IMR-90 (cell line): ENCODE measurements at regions not wholly inside any gene's neighbourhood (a gene's known extent, or its start where the extent isn't known, plus 50 kb on each side); places are given as distances from the start of the nearest gene placed in this dataset.

ENCODE experiments used
- ATAC-seq: fragments of 200-7000 bp; cut with Tn5 transposase; 2 replicates; pipeline ENCODE4 v1.9.1; 2020; ENCODE audit warnings: low read depth, mild to moderate bottlenecking, moderate library complexity
- BruUV-seq: library from RNA; stranded (reverse); fragments of 400-500 nt; replicated peaks from 2 replicates; lab custom pipeline; 2021; lab: Mats Ljungman, UMichigan
- CTCF ChIA-PET: fragments of 300-600 bp; formaldehyde crosslinking; extraction: SDS; loops from one replicate; lab custom pipeline; 2021; ENCODE audit warnings: antibody characterized with exemption; lab: Yijun Ruan, JAX
- POLR2A ChIA-PET: fragments of 300-600 bp; sonication (Branson Sonifier 250); formaldehyde crosslinking; loops from one replicate; lab custom pipeline; 2022; ENCODE audit warnings: antibody characterized with exemption; ENCODE audit not compliant: unreplicated experiment; lab: Charles Lee
- DNase-seq: peaks from one replicate; pipeline ENCODE4 v3.0.0; 2013
- H2AFZ ChIP-seq: replicated peaks from 2 replicates; pipeline ENCODE3; 2013; ENCODE audit warnings: low read length, mild to moderate bottlenecking; ENCODE audit not compliant: poor library complexity
- H2AK5ac ChIP-seq: 2 replicates; pipeline ENCODE4 v1.6.1; 2013; ENCODE audit warnings: low read depth, low read length, inconsistent platforms
- H2AK9ac ChIP-seq: replicated peaks from 2 replicates; pipeline ENCODE3; 2013; ENCODE audit warnings: mild to moderate bottlenecking, low read depth, low read length, moderate library complexity; ENCODE audit not compliant: poor library complexity
- H2BK120ac ChIP-seq: 2 replicates; pipeline ENCODE4 v1.6.1; 2013; ENCODE audit warnings: low read depth, low read length, inconsistent platforms
- H2BK15ac ChIP-seq: 3 replicates; pipeline ENCODE4 v1.6.1; 2013; ENCODE audit warnings: low read depth, low read length, inconsistent platforms
- H2BK20ac ChIP-seq: 2 replicates; pipeline ENCODE4 v1.6.1; 2013; ENCODE audit warnings: low read depth, mild to moderate bottlenecking, inconsistent platforms, low read length, moderate library complexity
- H2BK5ac ChIP-seq: 2 replicates; pipeline ENCODE4 v1.6.1; 2013; ENCODE audit warnings: mild to moderate bottlenecking, low read depth, low read length, inconsistent platforms; ENCODE audit not compliant: poor library complexity, severe bottlenecking
- H3K14ac ChIP-seq: replicated peaks from 2 replicates; pipeline ENCODE4 v1.6.1; 2013; ENCODE audit warnings: low read depth, low read length, inconsistent platforms
- H3K18ac ChIP-seq: 2 replicates; pipeline ENCODE4 v1.6.1; 2013; ENCODE audit warnings: low read depth, low read length, control low read depth
- H3K23ac ChIP-seq: 2 replicates; pipeline ENCODE4 v1.6.1; 2013; ENCODE audit warnings: low read depth, low read length, inconsistent platforms
- H3K27ac ChIP-seq: 2 replicates; pipeline ENCODE4 v1.5.1; 2013; ENCODE audit warnings: mild to moderate bottlenecking, control low read depth, low read length; ENCODE audit not compliant: insufficient read depth
- H3K27me3 ChIP-seq: 2 replicates; pipeline ENCODE4 v1.6.1; 2013; ENCODE audit warnings: low read length; ENCODE audit not compliant: control insufficient read depth, insufficient read depth
- H3K36me3 ChIP-seq: 2 replicates; pipeline ENCODE4 v1.6.1; 2013; ENCODE audit warnings: low read length, mixed read lengths; ENCODE audit not compliant: control insufficient read depth, insufficient read depth
- H3K4ac ChIP-seq: 2 replicates; pipeline ENCODE4 v1.6.1; 2013; ENCODE audit warnings: low read depth, low read length, inconsistent platforms
- H3K4me1 ChIP-seq: 2 replicates; pipeline ENCODE4 v1.6.1; 2013; ENCODE audit warnings: low read length, mixed read lengths; ENCODE audit not compliant: control insufficient read depth, insufficient read depth
- H3K4me2 ChIP-seq: 2 replicates; pipeline ENCODE4 v1.6.1; 2013; ENCODE audit warnings: low read depth, mild to moderate bottlenecking, control low read depth, low read length, moderate library complexity
- H3K4me3 ChIP-seq: 2 replicates; pipeline ENCODE4 v1.5.1; 2013; ENCODE audit warnings: low read depth, mild to moderate bottlenecking, control low read depth, low read length, moderate library complexity; ENCODE audit not compliant: insufficient read depth
- H3K56ac ChIP-seq: 2 replicates; pipeline ENCODE4 v1.6.1; 2013; ENCODE audit warnings: low read length, inconsistent platforms; ENCODE audit not compliant: insufficient read depth; ENCODE audit errors: extremely low read depth
- H3K79me1 ChIP-seq, 2 experiments: 2 replicates each; pipeline ENCODE4 v1.6.1; 2013; ENCODE audit warnings: low read length in 2 of 2, inconsistent platforms in 1 of 2, low read depth in 1 of 2
- H3K9ac ChIP-seq: 2 replicates; pipeline ENCODE4 v1.6.1; 2013; ENCODE audit warnings: low read depth, low read length, control low read depth
- H3K9me1 ChIP-seq: 2 replicates; pipeline ENCODE4 v1.6.1; 2013; ENCODE audit warnings: low read length, inconsistent platforms; ENCODE audit not compliant: insufficient read depth
- H3K9me3 ChIP-seq: 2 replicates; pipeline ENCODE4 v1.6.1; 2013; ENCODE audit warnings: low read length; ENCODE audit not compliant: control insufficient read depth, insufficient read depth
- H4K20me1 ChIP-seq: 2 replicates; pipeline ENCODE4 v1.6.1; 2013; ENCODE audit warnings: low read length, inconsistent platforms; ENCODE audit not compliant: insufficient read depth
- H4K5ac ChIP-seq: 2 replicates; pipeline ENCODE4 v1.6.1; 2013; ENCODE audit warnings: mild to moderate bottlenecking, low read depth, low read length, control low read depth
- H4K8ac ChIP-seq, 2 experiments: 2 replicates each; pipeline ENCODE4 v1.6.1; 2013; ENCODE audit warnings: low read depth in 2 of 2, low read length in 2 of 2, control low read depth in 1 of 2, inconsistent platforms in 1 of 2
- H4K91ac ChIP-seq: 2 replicates; pipeline ENCODE4 v1.6.1; 2013; ENCODE audit warnings: low read depth, low read length, inconsistent platforms; ENCODE audit not compliant: insufficient read depth
- CHD1 ChIP-seq: IDR thresholded peaks from 2 replicates; pipeline ENCODE4 v1.6.1; 2012; ENCODE audit warnings: low read depth, low read length, improper control_type of control experiment
- WGBS, 2 experiments: methylation state at CpG; one replicate each; pipeline versions ENCODE4 v1.1.5 to v1.1.7; 2013; ENCODE audit warnings: missing lambda C conversion rate in 2 of 2; ENCODE audit not compliant: insufficient read length in 1 of 2; ENCODE audit errors: extremely low coverage in 2 of 2; 5-methylcytosine and 5-hydroxymethylcytosine counted together
- dilution Hi-C: fragments of 300-500 bp; cut with HindIII; formaldehyde crosslinking; loops from one replicate; pipeline ENCODE4 v1.14.3; 2018; ENCODE audit warnings: low sequenced_read_pairs; ENCODE audit not compliant: unreplicated experiment
- in situ Hi-C: fragments of 300-500 bp; cut with MboI; formaldehyde crosslinking; loops from 3 replicates; pipeline ENCODE4 v1.14.3; 2019; ENCODE audit warnings: low sequenced_read_pairs, inconsistent platforms, mixed read lengths
- intact Hi-C: fragments of 100-400 bp; cut with micrococcal nuclease; formaldehyde crosslinking; loops from 2 replicates; pipeline ENCODE4 v1.10.0; 2022

GRCh38 chr5:158546748-158547147 lies 553.0 kb downstream of the EBF1 start:
- H3K23ac ChIP-seq, result no peak overlapping the region
- no peak overlapping the region for H3K4me3 ChIP-seq
- no peaks in the 10 kb centered on the region for H3K27me3 ChIP-seq
- no peak overlapping the region for H3K4me2 ChIP-seq
- H2AK9ac ChIP-seq, result no peak overlapping the region
- dilution Hi-C loops, result no loop called here
- no peaks in the 10 kb centered on the region for H3K79me1 ChIP-seq
- H3K9me1 ChIP-seq, result no peaks in the 10 kb centered on the region
- H3K27ac ChIP-seq, result no peak overlapping the region
- H3K4ac ChIP-seq, result no peak overlapping the region
- H3K36me3 ChIP-seq, result no peaks in the 10 kb centered on the region
- no TSS peak for BruUV-seq
- no peak overlapping the region for H3K18ac ChIP-seq
- H2BK5ac ChIP-seq, result no peak overlapping the region
- intact Hi-C loops, result no loop called here
- H2BK20ac ChIP-seq, result no peak overlapping the region
- no peak overlapping the region for H3K56ac ChIP-seq
- no peak overlapping the region for H2BK15ac ChIP-seq
- H4K8ac ChIP-seq, result no peak overlapping the region
- no peak overlapping the region for H4K91ac ChIP-seq
- ATAC-seq, result no peak
- no peaks in the 10 kb centered on the region for H3K9me3 ChIP-seq
- no peak overlapping the region for H3K9ac ChIP-seq
- H2AFZ ChIP-seq, result no peak overlapping the region
- WGBS, 2 experiments, result no CpG with 5 or more reads among the region's 9 CpGs
- no peak overlapping the region for H2BK120ac ChIP-seq
- ChIA-PET CTCF (no interaction called here), POLR2A (no interaction called here)
- no peaks in the 10 kb centered on the region for H4K20me1 ChIP-seq
- in situ Hi-C loops, result no loop called here
- H4K5ac ChIP-seq, result no peak overlapping the region
- no peak for TF ChIP-seq CHD1
- no peak for DNase-seq
- H3K14ac ChIP-seq, result no peak overlapping the region
- H3K4me1 ChIP-seq, result no peaks in the 10 kb centered on the region
- no peak overlapping the region for H2AK5ac ChIP-seq
